Stimulated activated CD4-positive, alpha-beta T cell treated with anti-CD3 and anti-CD28 coated beads, Interleukin-2, amount 100 ng/mL, for 48 hours (primary cell): ENCODE measurements at regions not wholly inside any gene's neighbourhood (a gene's known extent, or its start where the extent isn't known, plus 50 kb on each side); places are given as distances from the start of the nearest gene placed in this dataset.
"Not testable (repeated sequence)": the region's sequence is repeated elsewhere in the genome, so short reads cannot be mapped to it uniquely, and the experiment has no call there.

Experiments used
- DNase-seq, 2 donors: peaks; one replicate each; pipeline ENCODE4 v3.0.0-alpha.2; 2020

DNA sequence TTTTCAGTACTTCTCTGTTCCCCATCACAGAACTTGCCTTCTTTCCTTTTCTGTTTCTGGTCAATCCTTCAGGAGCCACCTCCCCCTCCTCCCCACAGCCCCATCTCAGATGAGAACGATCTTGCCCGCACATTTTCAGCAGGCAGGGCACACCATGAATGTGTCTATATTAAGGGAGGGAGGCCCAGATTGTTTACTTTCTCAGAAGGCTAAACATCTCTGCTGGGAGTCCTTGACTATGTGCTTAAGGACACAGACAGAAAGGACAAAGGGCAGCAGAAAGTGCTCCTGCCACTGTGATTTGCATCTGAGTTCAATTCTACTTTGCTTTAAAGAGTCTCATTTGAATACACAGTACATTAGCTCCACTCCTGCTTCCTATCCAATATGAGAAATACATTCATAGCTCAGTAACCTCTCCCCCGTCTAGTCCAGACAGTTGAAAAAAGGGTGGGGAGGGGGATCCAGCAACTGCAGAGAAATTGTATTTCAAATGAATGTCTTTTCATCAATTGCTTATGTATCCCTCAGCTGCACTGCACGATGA is 175.0 kb upstream of the PARD3B start:
- DNase-seq, result no peak

DNA sequence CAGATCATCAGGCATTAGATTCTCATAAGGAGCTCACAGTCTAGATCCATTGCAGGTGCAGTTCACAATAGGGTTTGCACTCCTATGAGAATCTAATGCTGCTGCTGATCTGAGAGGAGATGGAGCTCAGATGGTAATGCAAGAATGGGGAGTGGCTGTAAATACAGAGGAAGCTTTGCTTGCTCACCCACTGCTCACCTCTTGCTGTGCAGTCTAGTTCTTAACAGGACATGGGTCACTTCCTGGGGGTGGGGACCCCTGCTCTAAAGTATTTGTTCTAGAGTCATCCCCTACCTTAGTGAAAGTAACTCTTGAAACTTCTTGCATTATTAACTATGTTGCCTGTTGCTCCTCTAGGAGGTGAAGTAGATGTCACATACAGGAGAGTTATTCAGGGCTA is 171.3 kb upstream of the PARD3B start:
- no peak for DNase-seq

- no peak for DNase-seq
Observed at GRCh38 chr2:204380141-204380881, 165.0 kb upstream of the PARD3B start.

GRCh38 chr2:204386668-204387067 is 158.6 kb upstream of the PARD3B start:
- no peak for DNase-seq

DNA sequence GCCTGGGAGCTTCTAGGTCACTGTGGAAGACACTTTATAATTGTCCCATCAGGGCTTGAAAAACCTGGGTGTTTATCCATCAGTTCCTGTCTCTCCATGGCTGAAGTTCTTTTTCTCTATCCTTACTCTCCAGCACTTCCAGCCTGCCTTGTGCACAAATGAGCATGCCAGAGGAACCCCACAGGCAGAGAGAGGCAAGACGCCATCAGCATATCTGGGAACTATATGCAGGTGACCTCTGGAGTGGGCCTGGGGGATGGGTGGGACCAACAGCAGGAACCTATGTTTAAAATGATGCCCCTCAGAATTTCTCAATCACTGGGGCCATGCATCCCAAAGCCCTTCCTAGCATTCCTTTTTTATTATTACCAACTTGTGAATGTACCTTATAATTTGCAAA is 156.2 kb upstream of the PARD3B start:
- no peak for DNase-seq

DNA sequence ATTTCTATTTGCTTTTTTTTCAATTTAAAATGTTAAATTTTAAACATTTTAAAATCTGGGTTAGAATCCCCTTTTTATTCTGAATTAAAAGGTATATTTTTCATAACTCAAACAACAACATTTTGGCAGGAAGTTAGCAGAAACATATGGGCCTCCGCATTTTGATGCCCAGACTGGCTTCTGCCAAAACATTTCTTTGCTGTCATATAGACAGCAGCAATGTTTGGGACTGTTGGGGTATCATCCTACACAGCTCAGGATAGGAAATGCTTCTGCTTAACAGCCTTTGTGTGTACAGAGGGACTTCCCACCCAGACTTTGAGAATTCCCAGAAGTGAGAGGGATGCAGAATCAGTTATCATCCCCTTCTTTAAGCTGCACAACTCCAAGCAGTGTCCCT is 155.4 kb upstream of the PARD3B start:
- no peak for DNase-seq

DNA sequence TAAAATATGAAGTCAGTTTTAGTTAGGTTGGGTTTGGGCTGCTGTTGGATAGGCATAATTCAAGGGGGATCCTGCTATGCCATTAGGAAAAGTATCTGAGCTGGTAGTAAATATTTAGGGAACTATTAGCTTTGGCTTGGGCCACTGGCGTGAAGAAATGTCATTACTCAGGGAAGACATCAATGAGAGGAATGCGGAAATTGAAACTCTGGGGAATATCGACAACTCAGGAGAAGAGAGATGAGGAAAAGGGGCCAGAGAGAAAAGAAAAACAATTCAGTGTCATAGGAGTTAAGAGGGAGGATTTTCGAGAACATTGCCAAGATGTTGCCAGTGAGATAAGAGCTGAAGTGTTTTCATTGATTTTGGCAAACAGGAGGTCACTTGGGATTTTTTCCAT is 149.7 kb upstream of the PARD3B start:
- no peak for DNase-seq

DNA sequence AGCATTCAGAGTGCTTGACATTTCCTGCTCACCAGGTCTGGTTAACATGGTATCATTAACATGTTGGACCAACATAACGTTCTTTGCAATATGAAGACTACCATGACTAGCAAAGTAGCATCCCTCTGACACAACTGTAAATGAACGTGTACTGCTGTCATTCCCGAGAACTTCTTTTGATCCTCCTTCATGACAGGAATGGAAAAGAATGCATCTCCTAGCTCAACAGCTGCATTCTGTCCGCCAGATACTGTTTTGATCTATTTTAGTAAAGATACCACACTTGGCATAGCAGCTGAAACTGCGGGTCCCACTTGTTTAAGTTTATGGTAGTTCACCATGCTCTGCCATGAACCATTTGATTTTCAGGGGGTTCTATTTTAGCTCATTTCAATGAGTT is 144.2 kb upstream of the PARD3B start:
- DNase-seq, result no peak

DNA sequence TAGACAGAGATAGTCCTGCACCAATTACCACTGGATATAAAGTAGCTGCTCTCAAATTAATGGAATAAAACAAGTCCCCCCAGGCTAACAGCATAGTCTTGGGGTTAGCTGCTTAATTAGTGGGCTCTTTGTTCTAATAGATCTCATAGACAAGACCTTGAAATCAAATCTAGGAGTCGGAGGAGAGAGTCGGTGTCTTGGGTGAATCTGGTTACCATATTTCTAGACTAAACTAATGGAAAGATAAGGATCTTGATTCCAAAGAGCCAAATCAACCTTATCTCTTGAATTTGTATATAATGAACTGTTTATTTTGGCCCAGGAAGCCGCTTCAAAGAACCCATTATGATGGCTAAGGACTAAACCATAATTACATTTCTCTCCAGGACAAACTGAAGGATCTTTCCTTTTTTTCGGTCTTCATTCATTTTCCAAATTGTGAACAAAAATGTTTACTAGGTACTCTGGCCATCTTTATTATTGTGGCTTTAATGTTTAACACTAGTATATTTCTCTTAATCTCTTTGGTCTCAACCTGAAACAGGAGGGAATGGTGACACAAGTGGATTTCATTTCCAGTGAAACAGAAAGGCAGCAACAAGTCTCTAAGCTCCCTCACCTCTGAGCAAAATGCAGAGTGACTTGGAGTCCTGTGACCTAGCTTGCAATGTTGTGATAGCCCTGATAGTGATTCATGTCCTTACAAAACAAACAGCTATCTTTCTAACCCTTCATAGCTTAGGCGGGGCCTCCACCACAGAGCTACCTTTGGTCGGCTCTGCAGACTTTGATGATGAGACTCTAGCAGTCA is 137.9 kb upstream of the PARD3B start:
- no peak for DNase-seq

- not testable (repeated sequence) for DNase-seq
Observed at GRCh38 chr2:204412782-204413181, 132.5 kb upstream of the PARD3B start.

GRCh38 chr2:204415406-204416181 is 129.7 kb upstream of the PARD3B start:
- DNase-seq, result no peak

- no peak for DNase-seq
Observed at GRCh38 chr2:204416236-204416635, 129.0 kb upstream of the PARD3B start.

DNA sequence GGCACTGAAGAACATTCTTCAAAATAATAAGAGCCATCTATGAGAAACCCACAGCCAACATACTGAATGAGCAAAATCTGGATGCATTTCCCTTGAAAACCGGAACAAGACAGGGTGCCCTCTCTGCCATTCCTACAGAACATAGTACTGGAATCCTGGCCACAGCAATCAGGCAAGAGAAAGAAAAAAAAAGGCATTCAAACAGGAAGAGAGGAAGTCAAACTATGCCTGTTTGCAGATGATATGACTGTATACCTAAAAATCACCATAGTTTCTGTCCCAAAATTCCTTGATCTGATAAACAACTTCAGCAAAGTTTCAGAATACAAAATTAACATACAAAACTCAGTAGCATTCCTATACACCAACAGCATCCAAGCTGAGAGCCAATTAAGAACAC is 119.5 kb upstream of the PARD3B start:
- DNase-seq, result no peak

DNA sequence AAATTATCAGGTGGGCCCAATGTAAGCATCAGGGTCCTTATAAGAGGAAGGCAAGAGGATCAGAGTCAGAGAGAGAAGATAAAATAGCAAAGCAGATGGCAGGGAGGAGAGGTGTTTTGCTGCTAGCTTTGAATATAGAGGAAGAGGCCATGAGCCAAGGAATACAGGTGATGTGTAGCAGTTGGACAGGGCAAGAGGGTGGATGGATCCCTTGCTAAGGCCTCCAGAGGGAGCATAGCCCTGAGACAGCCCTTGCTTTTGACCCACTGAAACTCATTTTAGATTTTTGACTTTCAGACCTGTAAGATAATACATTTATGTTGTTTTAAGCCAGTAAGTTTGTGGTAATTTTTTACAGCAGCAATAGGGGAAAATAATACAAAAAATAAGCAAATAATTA is 116.6 kb upstream of the PARD3B start:
- no peak for DNase-seq

- no peak for DNase-seq
Observed at GRCh38 chr2:204431529-204431928, 113.7 kb upstream of the PARD3B start.

DNA sequence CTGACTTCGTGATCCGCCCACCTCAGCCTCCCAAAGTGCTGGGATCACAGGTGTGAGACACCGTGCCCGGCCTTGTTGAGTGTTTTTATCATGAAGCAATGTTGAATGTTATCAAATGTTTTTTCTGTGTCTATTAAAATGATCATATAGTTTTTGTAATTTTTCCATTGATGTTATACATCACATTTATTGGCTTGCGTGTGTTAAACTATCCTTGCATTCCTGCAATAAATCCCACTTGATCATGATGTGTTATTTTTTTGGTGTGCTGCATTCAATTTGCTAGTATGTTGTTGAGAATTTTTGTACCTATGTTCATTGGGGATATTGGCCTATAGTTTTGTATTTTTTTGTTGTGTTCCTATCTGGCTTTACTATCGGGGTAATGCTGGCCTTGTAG is 113.1 kb upstream of the PARD3B start:
- no peak for DNase-seq

GRCh38 chr2:204434660-204435462 is 110.4 kb upstream of the PARD3B start:
- DNase-seq, result no peak

GRCh38 chr2:204436230-204436629 is 109.0 kb upstream of the PARD3B start:
- DNase-seq, result no peak

DNA sequence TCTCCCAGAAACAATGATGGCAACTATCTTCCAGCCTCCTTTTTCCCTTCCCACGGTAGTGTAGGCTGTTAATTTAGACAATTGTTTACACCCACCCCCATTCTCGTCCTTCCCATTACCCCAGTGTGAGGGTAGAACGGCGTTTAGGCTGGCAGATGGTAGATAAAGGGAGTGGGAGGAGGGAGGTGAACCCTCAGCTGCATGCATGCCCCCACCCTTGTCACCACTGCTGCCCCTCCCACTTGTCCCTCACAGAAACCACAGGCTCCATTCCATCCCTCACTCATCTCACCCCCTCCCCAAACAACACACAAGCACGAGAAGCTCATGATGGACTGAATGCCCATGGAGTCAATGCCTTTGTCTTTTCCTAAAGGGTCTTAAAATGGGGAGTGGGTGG is 107.9 kb upstream of the PARD3B start:
- no peak for DNase-seq

DNA sequence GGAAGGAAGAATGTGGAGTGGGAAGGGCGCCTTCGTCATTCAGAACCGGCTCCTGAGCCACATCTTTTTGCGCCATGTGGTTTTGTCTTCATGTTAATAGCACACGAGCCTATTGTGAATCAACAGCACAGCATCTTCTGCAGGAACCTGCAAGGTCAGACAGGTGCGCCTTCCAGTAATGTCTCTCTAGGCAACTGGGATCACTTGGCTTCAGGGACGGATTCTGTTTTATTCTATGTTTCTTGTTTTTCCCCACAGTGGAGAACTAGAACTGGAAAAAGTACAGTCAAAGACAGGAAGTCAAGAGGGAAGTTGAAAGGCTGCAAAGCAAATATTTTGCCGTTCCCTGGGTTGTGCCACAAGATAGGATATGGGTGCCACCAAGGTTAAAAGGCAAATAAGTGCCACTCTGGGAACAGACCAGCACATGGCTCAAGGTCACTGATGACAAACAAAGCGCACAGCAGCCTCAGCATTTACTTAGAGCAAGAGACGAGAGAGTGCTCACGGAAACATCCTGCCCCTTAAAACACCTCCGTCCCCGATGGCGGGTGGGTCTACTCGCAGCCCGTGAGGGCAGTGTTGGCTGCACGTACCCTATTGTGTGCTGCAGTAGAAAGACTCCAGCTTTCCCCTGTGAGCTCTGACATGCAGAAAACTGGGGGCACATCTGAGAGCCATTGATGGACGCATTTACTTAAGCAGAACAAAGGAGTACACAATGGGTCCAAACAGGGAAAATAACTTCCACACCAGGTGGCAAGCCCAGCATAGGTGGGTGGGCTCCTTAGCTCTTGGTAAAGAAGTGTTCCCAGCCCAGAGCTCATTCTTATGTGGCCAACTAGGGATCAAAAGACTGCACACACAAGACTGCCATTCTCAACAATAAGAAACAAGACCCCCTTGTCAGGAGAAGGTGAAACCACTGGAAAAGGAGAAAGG is 107.2 kb upstream of the PARD3B start:
- no peak for DNase-seq

DNA sequence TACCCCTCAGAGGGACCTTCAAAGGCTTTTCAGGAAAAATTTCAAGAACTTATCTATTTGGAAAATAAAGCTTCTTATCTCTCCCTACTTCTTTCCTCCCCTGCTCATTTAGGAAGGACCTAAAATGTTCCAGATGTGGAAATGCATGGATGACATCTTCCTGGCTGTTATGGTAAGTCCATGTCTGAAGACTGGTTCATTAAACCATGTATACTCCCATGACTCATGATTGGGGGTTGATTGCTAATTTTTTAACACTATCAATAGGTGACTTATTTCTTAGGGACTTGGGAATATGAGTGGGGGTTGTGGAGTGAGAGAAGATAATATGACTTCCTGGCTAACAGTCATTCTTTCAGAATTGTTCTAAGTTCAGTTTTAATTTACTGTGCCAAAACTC is 104.0 kb upstream of the PARD3B start:
- DNase-seq, result no peak
